ENCODE measurements at regions not wholly inside any gene's neighbourhood (a gene's known extent, or its start where the extent isn't known, plus 50 kb on each side); places are given as distances from the start of the nearest gene placed in this dataset.

GRCh38 chr1:38258085-38258627 is 211.6 kb upstream of the POU3F1 start:
- DNase-seq (ENCODE audit: low read depth in 3 of 3): no peak

GRCh38 chr1:38257374-38257773 is 210.8 kb upstream of the POU3F1 start:
- DNase-seq (ENCODE audit: low read depth in 3 of 3): no peak

GRCh38 chr1:38256072-38256471 is 209.5 kb upstream of the POU3F1 start:
- DNase-seq (ENCODE audit: low read depth in 3 of 3): no peak

- DNase-seq (ENCODE audit: low read depth in 3 of 3): no peak
Observed at GRCh38 chr1:38253314-38253713, 206.7 kb upstream of the POU3F1 start.

GRCh38 chr1:38250356-38250755 is 203.8 kb upstream of the POU3F1 start:
- DNase-seq (ENCODE audit: low read depth in 3 of 3): no peak

GRCh38 chr1:38249001-38249400 is 202.4 kb upstream of the POU3F1 start:
- DNase-seq (ENCODE audit: low read depth in 3 of 3): no peak

GRCh38 chr1:38246955-38247952 is 200.7 kb upstream of the POU3F1 start:
- no peak for DNase-seq (ENCODE audit: low read depth in 3 of 3)

GRCh38 chr1:38244218-38244845 is 197.7 kb upstream of the POU3F1 start:
- no peak for DNase-seq (ENCODE audit: low read depth in 3 of 3)

GRCh38 chr1:38243106-38243505 is 196.5 kb upstream of the POU3F1 start:
- no peak for DNase-seq (ENCODE audit: low read depth in 3 of 3)

- no peak for DNase-seq (ENCODE audit: low read depth in 3 of 3)
Observed at GRCh38 chr1:38242506-38242905, 195.9 kb upstream of the POU3F1 start.

GRCh38 chr1:38241594-38242334 is 195.2 kb upstream of the POU3F1 start:
- DNase-seq (ENCODE audit: low read depth in 3 of 3): no peak

- DNase-seq (ENCODE audit: low read depth in 3 of 3): no peak
Observed at GRCh38 chr1:38240618-38241017, 194.0 kb upstream of the POU3F1 start.

- no peak for DNase-seq (ENCODE audit: low read depth in 3 of 3)
Observed at GRCh38 chr1:38239258-38239835, 192.8 kb upstream of the POU3F1 start.

GRCh38 chr1:38238294-38238693 is 191.7 kb upstream of the POU3F1 start:
- no peak for DNase-seq (ENCODE audit: low read depth in 3 of 3)

- no peak for DNase-seq (ENCODE audit: low read depth in 3 of 3)
Observed at GRCh38 chr1:38235705-38236104, 189.1 kb upstream of the POU3F1 start.

GRCh38 chr1:38231941-38232340 is 185.3 kb upstream of the POU3F1 start:
- no peak for DNase-seq (ENCODE audit: low read depth in 3 of 3)

- DNase-seq (ENCODE audit: low read depth in 3 of 3): no peak
Observed at GRCh38 chr1:38228718-38229117, 182.1 kb upstream of the POU3F1 start.

- no peak for DNase-seq (ENCODE audit: low read depth in 3 of 3)
Observed at GRCh38 chr1:38225745-38226144, 179.2 kb upstream of the POU3F1 start.

- DNase-seq (ENCODE audit: low read depth in 3 of 3): no peak
Observed at GRCh38 chr1:38223391-38223790, 176.8 kb upstream of the POU3F1 start.

GRCh38 chr1:38222891-38223290 is 176.3 kb upstream of the POU3F1 start:
- no peak for DNase-seq (ENCODE audit: low read depth in 3 of 3)

- no peak for DNase-seq (ENCODE audit: low read depth in 3 of 3)
Observed at GRCh38 chr1:38221006-38221649, 174.5 kb upstream of the POU3F1 start.
